ENCODE measurements at regions not wholly inside any gene's neighbourhood (a gene's known extent, or its start where the extent isn't known, plus 50 kb on each side); places are given as distances from the start of the nearest gene placed in this dataset.
"Not testable (repeated sequence)": the region's sequence is repeated elsewhere in the genome, so short reads cannot be mapped to it uniquely, and the experiment has no call there.

DNA sequence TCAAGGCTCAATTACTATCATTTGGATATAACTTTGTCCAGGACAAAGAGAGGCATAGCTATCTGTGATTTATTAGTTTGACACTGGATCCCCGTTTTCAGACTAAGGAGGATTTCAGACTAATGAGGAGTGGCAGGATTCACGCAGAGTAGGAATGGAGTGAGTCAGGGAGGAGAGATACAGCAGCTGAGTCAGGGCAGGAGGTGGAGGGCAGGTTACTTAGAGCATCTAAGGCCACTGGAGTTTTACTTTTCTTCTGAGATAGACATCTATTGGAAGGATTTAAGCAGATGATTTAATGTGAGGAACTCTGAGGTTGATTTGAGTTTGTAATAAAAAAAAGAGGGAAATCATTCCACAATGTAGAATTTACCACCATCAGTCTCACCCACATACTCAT, 110.6 kb downstream of the RPIA start:
- DNase-seq (ENCODE audit: low read depth): not testable (repeated sequence)

DNA sequence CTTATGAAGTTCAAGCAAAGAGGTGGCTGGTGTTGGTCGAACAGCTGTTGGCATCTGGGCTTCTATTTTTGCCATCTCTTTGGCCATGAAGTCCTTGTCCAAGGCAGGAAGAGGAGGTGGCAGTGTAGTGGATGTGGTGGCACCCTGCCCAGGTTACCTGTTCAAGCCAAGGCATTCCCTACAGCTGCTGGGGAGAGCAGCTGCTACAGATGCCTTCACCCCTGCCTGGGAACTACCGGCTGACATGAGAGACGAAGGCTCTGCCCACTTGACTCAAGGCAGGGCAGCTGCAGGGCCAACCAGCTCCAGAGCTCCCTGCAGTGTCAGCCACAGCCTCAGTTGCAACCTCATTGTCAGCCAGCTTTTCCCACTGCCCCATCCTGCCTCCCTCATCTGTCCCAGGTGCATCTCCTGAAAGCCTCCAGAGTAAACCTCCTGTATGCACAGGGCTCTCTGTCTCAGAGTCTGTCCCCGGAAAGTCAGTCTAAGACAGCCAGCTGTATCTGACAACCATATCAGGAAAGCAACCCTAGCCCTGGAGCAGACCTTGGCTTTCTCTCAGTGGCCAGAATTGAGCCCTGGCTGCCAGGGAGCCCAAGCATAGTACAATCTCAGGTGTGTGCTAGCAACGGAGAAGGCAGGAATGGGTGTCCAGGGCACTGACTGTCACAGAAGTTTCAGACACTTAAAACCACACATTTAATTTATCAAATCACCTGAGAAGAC, 115.9 kb downstream of the RPIA start:
- DNase-seq (ENCODE audit: low read depth): no peak

DNA sequence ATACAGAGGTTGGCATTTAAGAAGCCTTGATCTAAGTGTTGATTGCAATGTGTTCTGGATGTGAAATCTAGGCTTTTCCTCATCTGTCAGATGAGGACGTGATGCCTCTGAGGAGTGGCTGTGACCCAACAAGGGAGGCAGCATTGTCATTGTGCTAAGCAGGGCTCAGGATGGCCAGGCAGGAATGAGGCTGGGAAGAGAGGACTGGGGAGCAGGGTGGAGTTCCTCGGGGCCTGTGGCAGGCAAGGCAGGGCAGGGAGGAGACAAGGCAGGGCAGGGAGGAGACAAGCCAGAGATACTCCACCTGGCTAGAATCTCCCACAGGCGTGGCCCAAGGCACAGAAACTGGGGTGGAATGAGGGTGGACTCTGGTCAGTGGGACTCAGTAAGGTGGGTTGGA, 116.6 kb downstream of the RPIA start:
- DNase-seq (ENCODE audit: low read depth): no peak

GRCh38 chr2:88808652-88809051, 117.2 kb downstream of the RPIA start:
- no peak for DNase-seq (ENCODE audit: low read depth)

DNA sequence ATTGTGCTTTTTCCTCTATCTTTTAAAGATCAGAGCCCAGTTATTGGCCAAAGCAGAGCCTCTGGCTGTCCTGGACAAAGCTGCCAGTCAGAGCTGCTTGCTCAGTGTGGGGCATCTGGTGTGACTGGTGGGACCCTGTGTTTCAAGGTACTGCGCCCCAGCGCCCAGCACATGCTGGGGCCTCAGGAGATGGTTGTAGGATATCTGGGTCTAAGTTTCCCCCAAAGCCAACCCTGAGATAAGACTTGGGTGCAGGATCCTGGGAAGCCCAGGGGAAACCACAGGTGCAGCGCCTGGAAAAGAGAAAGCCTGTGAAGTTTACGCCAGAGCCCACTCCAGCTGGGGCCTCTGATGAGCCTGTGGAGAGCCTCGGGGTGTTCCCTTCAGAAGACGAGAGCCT, 117.7 kb downstream of the RPIA start:
- no peak for DNase-seq (ENCODE audit: low read depth)

DNA sequence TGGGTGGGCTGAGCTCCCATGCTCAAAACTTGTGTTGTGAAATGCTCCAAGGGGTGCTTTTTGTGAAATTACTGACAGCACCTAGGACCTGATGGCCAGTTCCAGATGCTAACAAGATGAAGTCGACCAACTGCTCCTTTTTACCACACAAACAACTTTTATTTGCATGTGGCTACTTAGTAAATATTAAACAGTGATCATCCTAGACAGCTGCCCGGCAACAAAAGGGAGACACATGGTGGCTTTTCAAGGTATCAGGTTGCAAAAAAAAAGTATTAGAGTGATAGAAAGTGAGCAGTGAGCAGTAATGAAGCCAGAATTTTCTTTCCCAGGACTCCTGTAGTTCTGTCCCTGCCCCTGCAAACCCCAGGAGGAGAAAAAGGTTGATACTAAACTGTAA, 118.5 kb downstream of the RPIA start:
- no peak for DNase-seq (ENCODE audit: low read depth)

DNA sequence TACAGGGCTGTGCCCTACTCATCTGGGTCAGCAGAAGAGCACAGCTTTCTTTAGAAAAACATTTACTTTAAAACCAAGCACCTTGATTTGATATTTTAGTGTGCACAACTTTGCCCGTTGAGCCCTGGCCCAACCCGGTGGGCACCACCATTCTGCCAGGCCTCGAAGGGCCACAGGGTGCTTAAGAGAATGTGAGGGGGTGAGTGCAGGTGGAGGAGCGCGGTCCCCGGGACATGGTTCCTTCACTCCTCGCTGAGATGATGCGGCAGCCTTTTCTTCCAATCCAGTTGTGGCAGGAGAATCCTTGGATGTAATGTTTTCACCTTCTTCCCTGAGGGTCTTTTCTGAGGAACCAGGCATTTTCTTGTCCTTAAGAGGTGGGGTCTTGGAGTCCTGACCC, 119.0 kb downstream of the RPIA start:
- no peak for DNase-seq (ENCODE audit: low read depth)

DNA sequence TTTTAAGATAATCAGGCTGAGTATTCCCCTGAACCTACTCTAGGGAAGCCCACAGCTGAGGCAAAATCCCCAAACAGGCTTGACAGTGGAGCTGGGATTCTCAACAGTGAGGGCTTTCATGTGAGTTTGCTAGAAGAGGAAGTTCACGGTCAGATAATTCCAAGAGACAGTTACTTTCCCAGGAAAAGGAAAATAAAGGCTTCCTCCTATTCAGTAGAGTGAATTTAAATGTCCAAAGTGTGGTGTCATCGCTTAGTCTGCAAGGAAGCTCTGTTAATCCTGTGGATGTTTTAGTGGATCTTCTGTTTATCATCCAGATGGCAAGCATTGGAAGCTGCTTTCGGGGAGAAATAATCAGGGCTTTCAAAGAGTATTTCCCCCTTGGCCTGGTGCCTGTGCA, 119.8 kb downstream of the RPIA start:
- DNase-seq (ENCODE audit: low read depth): no peak

- DNase-seq (ENCODE audit: low read depth): no peak
Observed at GRCh38 chr2:88811681-88812080, 120.2 kb downstream of the RPIA start.

- no peak for DNase-seq (ENCODE audit: low read depth)
Observed at GRCh38 chr2:88813612-88814011, 122.1 kb downstream of the RPIA start.

DNA sequence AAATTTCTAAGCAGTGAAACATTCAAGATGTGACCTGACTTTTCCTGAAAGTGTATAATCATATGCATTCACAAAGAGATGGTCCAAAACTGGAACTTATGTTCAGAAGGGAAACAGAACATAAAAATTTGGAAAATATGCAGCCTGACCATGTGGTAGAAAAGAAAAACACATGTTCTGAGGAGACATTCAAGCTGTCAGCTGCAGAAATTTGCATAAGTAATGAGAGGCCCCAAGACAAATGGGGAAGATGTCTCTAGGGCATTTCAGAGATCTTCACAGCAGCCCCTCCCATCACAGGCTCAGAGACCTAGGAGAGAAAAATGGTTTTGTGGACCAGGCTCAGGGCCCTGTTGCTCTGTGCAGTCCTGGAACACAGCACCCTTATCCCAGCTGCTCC, 123.8 kb downstream of the RPIA start:
- no peak for DNase-seq (ENCODE audit: low read depth)

DNA sequence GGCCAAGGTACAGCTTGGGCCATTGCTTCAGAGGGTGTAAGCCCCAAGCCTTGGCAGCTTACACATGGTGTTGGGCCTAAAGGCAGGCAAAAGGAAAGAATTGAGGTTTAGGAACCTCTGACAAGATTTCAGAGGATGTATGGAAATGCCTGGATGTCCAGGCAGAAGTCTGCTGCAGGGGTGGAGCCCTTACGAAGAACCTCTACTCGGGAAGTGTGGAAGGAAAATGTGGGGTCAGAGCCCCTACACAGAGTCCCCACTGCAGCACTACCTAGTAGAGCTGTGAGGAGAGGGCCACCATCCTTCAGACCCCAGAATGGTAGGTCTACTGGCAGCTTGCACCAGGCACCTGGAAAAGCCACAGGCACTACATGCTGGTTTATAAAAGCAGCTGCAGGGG, 124.2 kb downstream of the RPIA start:
- DNase-seq (ENCODE audit: low read depth): no peak

- DNase-seq (ENCODE audit: low read depth): no peak
Observed at GRCh38 chr2:88818381-88818780, 126.9 kb downstream of the RPIA start.

DNA sequence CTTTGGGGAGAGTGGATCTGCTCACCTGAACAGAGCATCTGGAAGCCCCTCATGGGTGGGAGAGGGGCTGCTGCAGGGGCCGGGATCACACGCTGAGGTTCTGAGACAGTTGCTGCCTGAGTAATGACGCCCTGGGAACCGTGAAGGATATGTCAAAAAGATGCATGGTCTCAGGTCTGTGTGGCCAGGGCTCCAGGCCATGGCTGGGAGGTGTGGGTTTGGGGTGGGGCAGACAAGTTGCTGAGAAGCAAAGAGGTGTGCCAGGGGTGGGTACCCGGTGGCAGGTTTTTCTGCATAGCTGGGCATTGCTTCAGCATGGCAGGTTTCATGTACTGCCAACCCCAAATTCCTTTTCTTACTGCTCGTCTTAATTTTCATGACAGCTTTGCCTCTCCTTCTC, 133.5 kb downstream of the RPIA start:
- no peak for DNase-seq (ENCODE audit: low read depth)

- DNase-seq (ENCODE audit: low read depth): no peak
Observed at GRCh38 chr2:88826399-88826798, 134.9 kb downstream of the RPIA start.

DNA sequence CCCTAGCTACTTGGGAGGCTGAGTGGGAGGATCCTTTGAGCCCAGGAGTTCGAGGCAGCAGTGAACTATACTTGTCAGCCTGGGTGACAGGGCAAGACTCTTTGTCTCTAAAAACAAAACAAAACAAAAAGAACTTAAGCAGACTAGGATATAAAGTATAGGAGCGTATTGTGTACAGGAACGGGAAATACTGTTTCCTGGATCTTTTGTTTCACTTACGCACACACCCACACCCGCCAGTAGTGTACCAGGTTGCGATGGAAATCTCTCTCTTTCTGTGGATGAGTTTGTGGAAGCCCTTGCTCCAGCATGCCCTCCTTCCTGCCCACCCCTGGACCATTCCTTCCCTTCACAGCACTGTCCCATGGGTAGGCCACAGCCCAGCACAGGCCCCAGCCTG, 136.3 kb downstream of the RPIA start:
- DNase-seq (ENCODE audit: low read depth): no peak

DNA sequence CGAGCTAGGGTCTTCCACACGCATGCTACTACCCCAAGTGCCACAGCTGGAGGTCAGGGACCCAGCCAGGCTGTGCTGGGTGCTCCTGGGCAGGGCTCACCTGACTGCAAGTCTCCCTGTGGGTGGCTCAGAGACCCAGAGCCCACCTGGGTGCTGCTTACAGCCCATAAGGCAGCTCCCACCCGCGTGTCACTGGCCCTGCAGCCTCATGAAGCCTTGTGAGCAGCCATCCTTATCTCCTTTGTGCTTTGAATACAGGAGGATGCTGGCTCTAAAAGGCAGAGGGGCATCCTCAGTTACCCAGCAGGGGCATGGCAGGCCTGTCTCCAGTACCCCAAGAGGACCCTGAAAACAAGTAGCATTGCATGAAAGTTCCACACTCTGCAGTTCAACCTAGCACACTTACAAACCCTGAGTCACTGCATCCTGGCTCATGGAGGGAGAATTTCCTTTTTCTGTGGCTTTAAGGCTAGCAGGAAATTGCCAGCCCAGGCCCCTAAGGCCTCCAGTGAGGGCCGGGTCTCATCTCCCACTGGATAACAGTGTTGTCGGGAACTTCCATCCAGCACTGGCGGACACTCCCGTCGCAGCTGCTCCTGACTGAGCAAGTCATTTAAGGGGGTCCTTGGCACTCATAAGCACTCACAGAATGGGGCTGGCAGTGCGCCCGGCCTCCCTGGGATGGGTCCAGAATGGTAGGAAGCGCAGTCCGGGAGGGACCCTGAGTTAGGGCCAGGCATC, 137.1 kb downstream of the RPIA start:
- DNase-seq (ENCODE audit: low read depth): no peak

DNA sequence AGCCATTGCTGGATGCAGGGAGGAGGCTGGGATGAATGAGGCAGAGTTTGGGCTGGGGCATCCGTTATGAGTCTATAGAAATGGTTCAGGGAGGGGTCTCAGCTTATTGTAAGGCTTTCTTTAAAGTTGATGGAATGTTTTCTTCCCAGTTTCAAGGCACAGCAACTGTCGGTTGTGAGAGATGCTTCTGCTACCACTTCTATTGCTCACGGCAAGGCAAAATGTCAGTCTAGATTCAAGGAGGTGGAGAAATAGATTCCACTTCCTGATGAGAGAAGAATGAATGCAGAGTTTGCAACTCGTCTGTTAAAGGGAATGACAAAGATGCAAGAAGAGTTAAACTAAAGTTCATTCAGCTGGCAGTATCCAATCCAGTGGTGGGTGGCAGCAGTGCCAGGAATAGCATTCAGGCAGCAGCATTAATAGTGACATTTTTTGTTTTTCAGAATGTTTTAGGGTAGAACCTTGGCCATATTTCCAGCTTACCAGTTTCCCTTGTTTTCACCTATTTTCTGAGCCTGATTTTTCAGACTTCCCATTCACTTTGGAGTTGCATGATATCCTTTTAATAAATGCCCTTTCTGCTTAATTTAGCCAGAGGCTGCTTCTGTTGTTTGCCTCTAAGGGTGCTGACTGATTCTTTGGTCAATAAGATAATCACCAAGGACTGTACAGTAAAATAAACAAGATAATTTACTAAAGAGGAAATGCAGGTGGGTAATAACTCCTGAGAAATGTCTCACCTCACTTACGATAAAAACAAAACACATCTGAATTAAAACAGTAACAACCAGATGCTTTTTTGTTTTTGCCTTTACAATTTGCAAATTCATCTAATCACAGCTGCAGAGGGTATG, 138.4 kb downstream of the RPIA start:
- DNase-seq (ENCODE audit: low read depth): no peak

DNA sequence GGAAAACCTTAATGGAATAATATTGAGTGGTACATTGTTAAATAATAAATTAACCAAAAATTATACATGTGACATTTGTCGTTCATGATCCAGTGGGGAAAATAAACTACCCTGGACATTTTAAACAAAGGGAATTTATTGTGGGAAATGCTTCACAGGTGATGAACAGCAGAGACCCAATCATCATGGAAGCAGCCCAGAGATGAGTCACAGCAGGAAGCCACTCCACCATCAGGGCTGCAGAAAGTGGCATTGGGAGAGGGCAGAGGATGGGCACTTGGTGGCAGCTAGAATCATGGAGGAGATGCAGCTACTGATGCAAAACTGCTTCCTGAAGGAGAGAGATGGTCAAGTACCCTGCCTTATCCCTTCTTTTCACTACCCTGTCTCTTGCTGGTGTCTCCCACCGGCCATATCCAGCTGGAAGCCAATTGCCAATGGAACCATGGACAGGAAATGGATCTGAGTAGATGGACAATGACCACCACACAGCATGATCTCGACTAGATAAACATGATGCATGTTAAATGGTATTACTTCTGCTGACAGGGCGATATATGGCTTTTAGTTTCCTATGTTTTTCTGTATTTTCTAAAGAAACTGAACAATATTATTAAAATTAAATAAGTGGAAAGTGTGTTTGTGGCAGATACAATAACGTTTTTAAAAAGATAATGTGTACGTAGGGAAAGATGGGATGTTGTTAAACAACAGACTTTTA, 139.8 kb downstream of the RPIA start:
- DNase-seq (ENCODE audit: low read depth): no peak

DNA sequence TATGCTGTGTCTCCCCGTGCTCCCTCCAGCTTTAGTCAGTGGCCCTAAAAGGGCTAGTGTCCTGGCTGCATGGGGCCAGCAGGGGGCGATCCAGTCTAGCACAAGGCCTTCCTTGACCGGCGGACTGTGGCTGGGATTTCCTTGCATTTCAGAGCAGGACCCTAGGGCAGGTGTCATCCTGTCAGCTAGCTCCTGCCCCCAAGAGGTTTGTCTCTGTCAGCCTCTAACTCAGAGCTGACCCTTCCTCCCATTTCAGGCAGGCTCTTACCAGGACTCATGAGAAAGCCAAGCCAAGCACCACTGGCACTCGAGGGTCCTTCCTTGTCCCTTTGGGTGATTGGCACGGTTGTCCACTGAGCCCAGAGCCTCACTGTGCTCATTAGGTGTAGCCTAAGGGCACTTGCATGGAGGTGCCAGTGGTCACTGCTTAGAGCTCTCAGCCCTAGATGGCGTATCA, 140.3 kb downstream of the RPIA start:
- DNase-seq (ENCODE audit: low read depth): no peak

DNA sequence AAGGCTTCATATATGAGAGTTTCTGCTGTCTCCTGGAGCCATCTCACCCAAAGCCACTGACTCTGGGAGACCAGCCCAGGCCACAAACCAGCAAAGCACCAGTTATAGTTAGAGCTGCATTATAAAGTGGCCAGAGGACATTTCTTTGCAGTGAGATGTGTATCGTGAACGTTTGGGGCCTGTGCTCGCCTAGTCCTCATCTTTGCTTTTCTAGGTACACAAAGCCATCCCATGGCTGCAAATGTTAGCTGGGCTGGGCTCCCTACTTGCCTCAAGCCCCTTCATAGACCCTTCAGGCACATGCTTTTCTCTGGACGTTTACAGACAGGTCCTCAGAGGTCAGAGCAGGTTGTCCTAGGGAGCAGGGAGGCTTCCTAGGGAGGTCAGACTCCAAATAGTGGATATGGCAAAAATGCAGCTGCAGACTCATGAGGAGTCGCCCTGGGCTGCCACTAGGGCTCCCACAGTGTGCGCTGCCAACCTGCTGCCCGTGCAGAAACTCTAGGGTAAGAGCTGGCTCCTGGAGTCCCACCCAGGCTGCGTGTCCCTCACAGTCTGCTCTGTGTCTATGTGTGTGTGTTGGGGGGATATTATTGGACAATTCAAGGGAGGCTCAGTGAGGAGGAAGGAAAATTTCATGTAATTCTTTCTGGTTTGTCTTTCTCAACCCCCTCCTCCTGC, 141.0 kb downstream of the RPIA start:
- no peak for DNase-seq (ENCODE audit: low read depth)

DNA sequence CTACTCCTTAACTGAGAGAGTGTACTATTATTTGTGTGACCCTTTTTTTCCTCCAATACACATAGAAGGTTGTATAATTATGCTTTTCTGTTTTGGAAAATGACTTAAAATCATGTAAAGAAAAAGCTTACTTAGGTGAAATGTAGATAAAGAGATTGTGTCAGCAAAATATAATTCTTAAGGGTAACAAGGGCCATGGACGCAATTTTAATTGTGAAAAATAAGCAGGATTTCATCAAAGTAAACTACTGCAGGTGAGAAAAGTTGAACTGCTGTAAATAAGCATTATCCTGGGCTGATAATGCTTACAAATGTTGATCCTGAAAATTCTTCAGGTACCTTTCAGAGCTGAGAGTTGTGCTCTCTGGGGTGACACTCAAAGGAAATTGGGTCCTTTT, 141.5 kb downstream of the RPIA start:
- DNase-seq (ENCODE audit: low read depth): no peak
